HG03135 (cell line): ENCODE measurements at regions not wholly inside any gene's neighbourhood (a gene's known extent, or its start where the extent isn't known, plus 50 kb on each side); places are given as distances from the start of the nearest gene placed in this dataset.

Experiments used
- ATAC-seq: cut with Tn5 transposase; IDR thresholded peaks from one replicate; pipeline ENCODE4 v1.9.1; 2021; ENCODE audit warnings: mild to moderate bottlenecking, moderate library complexity; ENCODE audit not compliant: unreplicated experiment

DNA sequence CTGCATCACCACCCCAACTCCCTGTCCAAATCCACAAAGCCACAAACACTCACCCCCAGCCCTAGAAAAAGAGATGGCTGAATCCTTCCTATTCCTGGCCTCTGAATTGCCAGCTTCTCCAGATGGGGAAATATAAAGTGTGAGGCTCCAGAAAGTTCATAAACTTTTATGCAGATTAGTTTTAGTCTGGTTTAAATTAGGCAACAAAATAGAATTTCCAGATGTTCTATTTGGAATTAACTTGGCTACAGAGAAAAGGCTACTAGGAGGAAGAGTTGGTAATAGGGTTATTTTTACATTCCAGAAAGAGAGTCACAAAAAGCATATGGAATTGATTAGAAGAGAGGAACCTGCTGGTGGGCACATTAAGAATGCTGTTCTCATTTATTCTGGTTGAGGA is 56.0 kb downstream of the EN1 start:
- ATAC-seq, result no peak

DNA sequence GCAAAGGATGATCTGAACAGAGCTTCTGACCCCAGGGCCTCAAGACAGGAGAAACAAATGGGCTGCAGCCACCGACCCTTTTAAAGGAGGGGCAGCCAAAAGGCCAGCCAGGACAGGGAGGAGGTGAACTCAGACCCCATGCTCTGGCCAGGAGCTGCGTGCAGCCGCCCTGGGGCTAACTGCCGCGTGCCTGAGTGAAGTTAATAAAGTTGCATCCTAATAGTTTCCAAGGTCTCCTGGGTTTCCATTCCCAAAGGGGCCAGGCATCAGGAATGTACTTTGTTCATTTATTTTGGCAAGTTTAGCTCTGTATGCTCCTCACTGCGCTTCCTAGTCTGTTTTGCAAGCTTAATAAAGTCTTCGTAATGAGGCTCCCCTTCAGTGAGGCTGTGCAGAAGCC is 60.7 kb downstream of the EN1 start:
- no peak for ATAC-seq

GRCh38 chr2:118784860-118785259 is 62.6 kb downstream of the EN1 start:
- no peak for ATAC-seq

GRCh38 chr2:118779362-118779761 is 68.1 kb downstream of the EN1 start:
- ATAC-seq, result no peak

DNA sequence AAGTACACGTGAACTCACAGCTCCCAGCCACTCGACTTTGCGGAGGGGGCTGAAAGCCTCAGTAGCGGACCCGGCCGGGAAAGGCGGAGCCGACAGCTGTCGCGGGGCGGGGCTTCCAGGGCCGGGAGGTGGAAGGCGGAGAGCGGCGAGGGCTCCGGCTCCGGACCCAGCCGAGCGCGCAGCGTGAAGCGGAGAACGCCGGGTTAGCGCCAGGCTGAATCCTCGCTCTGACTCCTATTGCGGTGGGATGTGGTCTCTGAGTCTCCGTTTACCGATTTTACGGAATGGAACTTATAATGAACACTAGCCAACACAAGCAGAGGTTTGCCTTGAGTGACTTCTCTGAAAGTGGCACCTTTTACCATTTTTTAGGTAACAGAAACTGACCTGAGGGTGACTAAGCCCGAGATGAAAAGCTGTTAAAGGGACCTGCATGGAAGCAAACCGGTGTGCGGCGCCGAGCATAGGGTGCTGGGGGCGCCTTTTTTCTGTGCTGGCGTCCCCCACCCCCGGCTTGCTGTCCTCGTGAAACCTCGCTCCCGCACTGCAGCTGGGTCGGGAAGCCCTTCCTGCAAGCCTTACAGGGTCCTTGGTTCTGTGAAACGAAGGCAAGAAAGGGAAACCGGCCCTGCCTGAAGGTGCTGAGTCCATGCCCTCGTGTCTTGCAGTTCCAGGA is 72.9 kb downstream of the EN1 start:
- no peak for ATAC-seq

GRCh38 chr2:118773826-118774225 is 73.6 kb downstream of the EN1 start:
- no peak for ATAC-seq

- no peak for ATAC-seq
These were observed 74.8 kb downstream of the EN1 start for GRCh38 chr2:118772487-118773200.

DNA sequence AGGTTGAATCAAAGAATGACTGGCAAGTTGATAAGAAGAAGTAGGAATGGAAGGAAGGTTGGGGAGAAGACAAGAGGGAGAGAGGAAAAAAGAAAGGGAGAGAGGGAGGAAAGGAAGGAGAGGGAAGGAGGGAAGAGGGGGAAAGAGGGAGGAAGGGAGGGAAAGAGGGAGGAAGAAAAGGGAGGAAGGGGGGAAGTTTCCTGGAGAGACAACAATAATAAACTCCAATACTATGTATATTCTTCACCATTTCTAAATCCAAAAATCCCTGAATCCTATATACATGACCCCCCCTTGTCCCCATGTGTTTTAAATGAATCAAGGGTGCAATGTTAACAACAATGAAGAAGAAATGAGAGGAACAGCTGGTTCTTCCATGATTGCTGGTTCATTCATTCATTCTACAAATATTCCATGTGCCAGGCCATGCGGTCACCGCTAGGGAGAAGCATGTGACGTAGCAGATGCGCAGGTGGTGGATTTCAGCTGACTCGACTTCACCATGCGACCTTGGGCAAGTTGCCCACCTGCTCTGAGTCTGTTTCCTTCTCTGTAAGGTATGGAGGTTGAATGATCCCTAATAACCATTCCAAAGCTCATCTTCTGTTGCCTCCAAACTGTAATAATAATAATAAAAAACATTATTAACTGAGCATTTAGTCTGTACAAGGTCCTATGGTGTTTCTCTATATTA is 77.6 kb downstream of the EN1 start:
- ATAC-seq, result no peak

- no peak for ATAC-seq
These were observed 80.6 kb downstream of the EN1 start for GRCh38 chr2:118766871-118767270.

GRCh38 chr2:118764855-118765254 is 82.6 kb downstream of the EN1 start:
- no peak for ATAC-seq

GRCh38 chr2:118763797-118764196 is 83.7 kb downstream of the EN1 start:
- ATAC-seq, result no peak

DNA sequence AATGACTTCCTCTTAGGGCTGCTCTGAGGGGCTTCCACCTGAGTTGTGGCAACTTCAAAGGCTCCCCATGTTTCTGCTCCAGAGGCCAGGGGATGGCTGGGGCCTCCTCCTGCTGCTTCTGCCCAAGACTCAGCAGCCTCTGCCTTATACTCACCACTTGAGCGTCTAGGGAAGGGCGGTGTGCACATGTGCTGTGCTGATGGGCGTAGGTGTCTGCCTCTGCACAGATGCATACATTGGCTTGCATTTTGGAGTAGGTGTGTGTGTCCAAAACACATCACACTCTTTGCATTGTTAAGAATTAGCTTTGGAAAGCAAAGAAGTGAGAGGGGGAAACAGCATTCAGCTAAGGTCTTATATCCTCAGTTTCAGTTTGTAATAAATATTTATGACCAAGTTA is 85.2 kb downstream of the EN1 start:
- no peak for ATAC-seq

DNA sequence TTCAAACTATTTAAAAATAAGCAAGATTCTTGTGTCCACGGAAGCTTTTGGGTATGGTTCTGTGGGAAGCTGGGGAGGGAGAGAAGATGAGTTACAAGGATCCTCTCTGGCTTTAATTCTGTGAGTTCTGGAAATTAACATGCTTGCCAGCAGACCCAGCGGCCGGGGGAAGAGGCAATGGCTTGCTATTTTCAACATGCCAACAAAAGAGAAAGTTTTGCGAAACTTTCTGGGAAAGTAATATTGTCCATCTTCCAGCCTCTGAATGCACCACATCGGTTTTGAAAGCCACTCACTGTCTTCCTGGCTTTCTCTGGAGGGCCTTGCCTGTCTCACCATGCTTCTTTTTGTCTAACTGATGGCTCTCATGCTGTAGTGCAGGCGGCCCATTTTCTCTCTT is 85.7 kb downstream of the EN1 start:
- no peak for ATAC-seq

DNA sequence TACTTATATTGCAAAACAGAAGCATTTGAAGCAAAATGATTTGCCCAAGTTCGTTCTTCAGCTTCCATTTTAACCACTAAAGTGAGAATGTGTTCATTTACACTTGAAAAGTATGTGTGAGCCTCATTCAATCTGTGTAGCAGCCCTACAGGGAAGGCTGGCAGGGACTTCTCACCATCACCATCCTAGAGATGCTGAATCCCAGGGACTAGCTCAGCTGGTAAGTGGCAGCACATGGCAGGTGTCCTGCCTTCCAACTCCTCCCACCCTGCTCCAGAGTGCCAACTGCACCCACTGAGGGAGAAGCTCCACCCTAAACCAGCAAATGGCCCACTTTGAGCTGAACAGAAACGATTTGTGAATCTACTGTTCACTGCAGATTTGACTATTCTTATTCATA is 91.5 kb downstream of the EN1 start:
- no peak for ATAC-seq

DNA sequence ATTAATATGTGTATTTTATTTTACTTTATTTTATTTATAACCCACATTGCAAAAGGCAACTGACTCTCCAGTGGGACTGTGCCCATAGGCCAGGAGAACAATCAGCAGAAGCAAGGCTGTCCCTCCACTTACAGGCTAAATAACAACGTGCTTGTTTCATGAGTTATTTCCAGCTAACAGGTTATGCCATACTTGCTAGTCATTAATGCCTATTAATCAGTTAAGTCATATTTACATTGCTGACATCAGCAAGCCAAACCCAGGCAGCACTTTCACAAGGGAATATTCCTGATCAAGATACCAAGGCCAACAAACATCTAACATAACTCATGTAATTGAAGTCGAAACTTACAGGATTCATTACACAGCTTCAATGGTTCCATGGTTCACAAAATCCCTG is 92.1 kb downstream of the EN1 start:
- no peak for ATAC-seq

- no peak for ATAC-seq
These were observed 94.6 kb downstream of the EN1 start for GRCh38 chr2:118752762-118753429.

- no peak for ATAC-seq
These were observed 96.4 kb downstream of the EN1 start for GRCh38 chr2:118750959-118751565.

GRCh38 chr2:118748245-118748885 is 99.1 kb downstream of the EN1 start:
- ATAC-seq, result no peak

DNA sequence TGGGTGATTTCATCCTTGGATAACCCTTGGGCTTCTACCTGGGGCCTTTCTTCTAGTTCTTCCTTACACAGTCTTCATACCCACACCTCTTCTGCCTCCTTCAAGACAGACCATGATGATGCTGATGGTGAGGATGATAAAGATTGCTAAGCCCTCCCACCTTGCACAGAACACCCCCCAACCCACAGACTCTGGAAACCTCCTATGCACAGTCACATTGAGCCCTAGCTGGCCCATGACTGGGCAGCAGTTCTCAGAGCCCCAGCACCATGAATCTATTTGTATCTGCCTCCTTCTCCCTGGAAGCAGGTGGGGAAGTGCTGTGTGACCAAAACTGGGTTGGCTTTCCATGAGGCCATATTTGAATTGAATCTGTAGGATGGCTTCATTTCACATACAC is 99.8 kb downstream of the EN1 start:
- no peak for ATAC-seq

GRCh38 chr2:118747066-118747465 is 100.4 kb downstream of the EN1 start:
- ATAC-seq, result no peak
